SK-N-SH treated with all-trans-retinoic acid at 6 μM for 48 hours (cell line): ENCODE measurements at regions not wholly inside any gene's neighbourhood (a gene's known extent, or its start where the extent isn't known, plus 50 kb on each side); places are given as distances from the start of the nearest gene placed in this dataset.

ENCODE experiments used
- ESRRG ChIP-seq: fragments of 250-450 bp; sonication (Bioruptor Pico); IDR thresholded peaks from 2 replicates; pipeline ENCODE4 v1.6.1; 2021; ENCODE audit warnings: mild to moderate bottlenecking
- OSR1 ChIP-seq: fragments of 250-450 bp; sonication (Bioruptor Pico); IDR thresholded peaks from 2 replicates; pipeline ENCODE4 v1.8.0; 2022; ENCODE audit warnings: moderate library complexity, mild to moderate bottlenecking, inconsistent platforms
- PATZ1 ChIP-seq: fragments of 250-450 bp; sonication (Bioruptor Pico); IDR thresholded peaks from 2 replicates; pipeline ENCODE4 v1.8.0; 2020; ENCODE audit warnings: mild to moderate bottlenecking, moderate library complexity, borderline replicate concordance
- POU6F1 ChIP-seq: fragments of 250-450 bp; sonication (Bioruptor Pico); IDR thresholded peaks from 2 replicates; pipeline ENCODE4 v1.8.0; 2021; ENCODE audit warnings: low read depth, mild to moderate bottlenecking, moderate library complexity, borderline replicate concordance
- RARB ChIP-seq: fragments of 250-450 bp; sonication (Bioruptor Pico); IDR thresholded peaks from 2 replicates; pipeline ENCODE4 v1.8.0; 2021; ENCODE audit warnings: mild to moderate bottlenecking, moderate library complexity
- SNAI2 ChIP-seq: fragments of 250-450 bp; sonication (Bioruptor Pico); IDR thresholded peaks from 2 replicates; pipeline ENCODE4 v1.5.0; 2020; ENCODE audit warnings: mild to moderate bottlenecking, moderate library complexity
- ZFP30 ChIP-seq: fragments of 450-650 bp; formaldehyde crosslinking; IDR thresholded peaks from 2 replicates; pipeline ENCODE4 v1.5.0; 2022; ENCODE audit warnings: mild to moderate bottlenecking, moderate library complexity
- ZNF70 ChIP-seq: fragments of 450-650 bp; formaldehyde crosslinking; IDR thresholded peaks from 2 replicates; pipeline ENCODE4 v1.5.0; 2020; ENCODE audit warnings: mild to moderate bottlenecking, moderate library complexity
- TF ChIP-seq, protein P1 (sequence below): fragments of 250-450 bp; sonication (Bioruptor Pico); IDR thresholded peaks from 2 replicates; pipeline ENCODE4 v1.5.0; 2020; ENCODE audit warnings: mild to moderate bottlenecking, moderate library complexity

DNA sequence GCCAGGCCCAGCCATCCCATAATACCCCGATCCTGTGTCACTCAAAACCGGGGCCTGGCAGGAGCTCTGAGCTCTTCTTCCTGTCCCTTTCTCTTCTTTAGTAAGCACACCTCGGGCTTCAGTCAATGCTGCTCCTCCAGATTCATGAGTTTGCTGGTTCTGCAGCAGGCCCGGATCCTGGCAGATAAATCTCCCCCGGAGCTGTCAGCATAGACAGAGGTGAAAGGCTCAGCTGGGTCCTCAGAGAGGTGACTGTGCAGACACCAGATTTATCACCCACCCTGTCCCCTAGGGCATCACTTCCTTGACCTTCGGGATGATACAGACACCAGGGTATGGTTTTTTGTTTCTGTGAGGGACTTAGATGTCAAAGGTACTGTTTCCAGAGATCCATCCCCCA, 242.5 kb upstream of the N4BP1 start:
- TF ChIP-seq OSR1 (CRISPR knock-in tag) (no peak), ZFP30 (no peak), SNAI2 (no peak), ZNF70 (CRISPR knock-in tag) (no peak), POU6F1 (CRISPR knock-in tag) (no peak), ESRRG (CRISPR knock-in tag) (no peak), PATZ1 (CRISPR knock-in tag) (no peak), RARB (CRISPR knock-in tag) (no peak)
- TF ChIP-seq, protein P1, sequence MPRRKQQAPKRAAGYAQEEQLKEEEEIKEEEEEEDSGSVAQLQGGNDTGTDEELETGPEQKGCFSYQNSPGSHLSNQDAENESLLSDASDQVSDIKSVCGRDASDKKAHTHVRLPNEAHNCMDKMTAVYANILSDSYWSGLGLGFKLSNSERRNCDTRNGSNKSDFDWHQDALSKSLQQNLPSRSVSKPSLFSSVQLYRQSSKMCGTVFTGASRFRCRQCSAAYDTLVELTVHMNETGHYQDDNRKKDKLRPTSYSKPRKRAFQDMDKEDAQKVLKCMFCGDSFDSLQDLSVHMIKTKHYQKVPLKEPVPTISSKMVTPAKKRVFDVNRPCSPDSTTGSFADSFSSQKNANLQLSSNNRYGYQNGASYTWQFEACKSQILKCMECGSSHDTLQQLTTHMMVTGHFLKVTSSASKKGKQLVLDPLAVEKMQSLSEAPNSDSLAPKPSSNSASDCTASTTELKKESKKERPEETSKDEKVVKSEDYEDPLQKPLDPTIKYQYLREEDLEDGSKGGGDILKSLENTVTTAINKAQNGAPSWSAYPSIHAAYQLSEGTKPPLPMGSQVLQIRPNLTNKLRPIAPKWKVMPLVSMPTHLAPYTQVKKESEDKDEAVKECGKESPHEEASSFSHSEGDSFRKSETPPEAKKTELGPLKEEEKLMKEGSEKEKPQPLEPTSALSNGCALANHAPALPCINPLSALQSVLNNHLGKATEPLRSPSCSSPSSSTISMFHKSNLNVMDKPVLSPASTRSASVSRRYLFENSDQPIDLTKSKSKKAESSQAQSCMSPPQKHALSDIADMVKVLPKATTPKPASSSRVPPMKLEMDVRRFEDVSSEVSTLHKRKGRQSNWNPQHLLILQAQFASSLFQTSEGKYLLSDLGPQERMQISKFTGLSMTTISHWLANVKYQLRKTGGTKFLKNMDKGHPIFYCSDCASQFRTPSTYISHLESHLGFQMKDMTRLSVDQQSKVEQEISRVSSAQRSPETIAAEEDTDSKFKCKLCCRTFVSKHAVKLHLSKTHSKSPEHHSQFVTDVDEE (CRISPR knock-in tag): no peak
